ENCODE measurements at regions not wholly inside any gene's neighbourhood (a gene's known extent, or its start where the extent isn't known, plus 50 kb on each side); places are given as distances from the start of the nearest gene placed in this dataset.

DNA sequence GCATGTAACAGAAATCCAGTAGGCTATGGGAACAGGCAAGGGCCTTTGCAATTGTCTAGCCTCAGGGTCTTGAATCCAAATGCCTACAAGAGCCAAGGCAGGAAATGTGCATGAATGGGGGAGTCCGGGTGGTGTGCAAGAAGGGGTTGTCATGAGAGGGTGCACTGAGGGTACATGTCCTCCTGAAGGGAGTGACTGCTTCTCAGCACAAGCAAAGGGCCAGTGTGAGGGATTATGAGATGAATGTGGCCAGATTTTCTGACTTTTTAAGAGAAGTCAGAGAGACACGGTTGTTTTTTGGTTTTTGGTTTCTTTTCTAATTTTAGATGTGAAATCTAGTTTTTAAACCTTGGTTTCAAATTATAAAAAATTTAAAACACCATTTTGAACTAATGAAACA is 76.5 kb upstream of the LSM6 start:
- WGBS (ENCODE audit: missing lambda C conversion rate): 13% methylated on average over 2 of the region's 2 CpGs
- no peak for DNase-seq (ENCODE audit: low read depth in 1 of 2, low spot score in 1 of 2)
- ChIA-PET CTCF (interaction anchor here (0.6 kb wide), 1 partner anchor 1860 kb away, joined by 3 read pairs; no protein-coding TSS in a partner anchor), POLR2A (no interaction called here)
- Histone ChIP-seq H3K4me3 (no peak overlapping the region), H3K4me2 (no peak overlapping the region), H3K4me1 (no peaks in the 10 kb centered on the region), H3K27ac (no peak overlapping the region), H3K9me3 (no peaks in the 10 kb centered on the region)
- no peak for FAIRE-seq
- TF ChIP-seq, protein P1, sequence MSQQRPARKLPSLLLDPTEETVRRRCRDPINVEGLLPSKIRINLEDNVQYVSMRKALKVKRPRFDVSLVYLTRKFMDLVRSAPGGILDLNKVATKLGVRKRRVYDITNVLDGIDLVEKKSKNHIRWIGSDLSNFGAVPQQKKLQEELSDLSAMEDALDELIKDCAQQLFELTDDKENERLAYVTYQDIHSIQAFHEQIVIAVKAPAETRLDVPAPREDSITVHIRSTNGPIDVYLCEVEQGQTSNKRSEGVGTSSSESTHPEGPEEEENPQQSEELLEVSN (IDR thresholded peaks at IDR 0.05; ENCODE audit: borderline replicate concordance, low read depth): no peak
- TF ChIP-seq KDM5A (IDR thresholded peaks at IDR 0.05) (no peak), MYC (IDR thresholded peaks at IDR 0.05; ENCODE audit: borderline replicate concordance, low read length) (no peak), KDM1A (IDR thresholded peaks at IDR 0.05; ENCODE audit: low read depth) (no peak), TFCP2L1 (CRISPR knock-in tag; IDR thresholded peaks at IDR 0.05) (no peak), HEYL (CRISPR knock-in tag; IDR thresholded peaks at IDR 0.05) (no peak)
- ATAC-seq: no peak

DNA sequence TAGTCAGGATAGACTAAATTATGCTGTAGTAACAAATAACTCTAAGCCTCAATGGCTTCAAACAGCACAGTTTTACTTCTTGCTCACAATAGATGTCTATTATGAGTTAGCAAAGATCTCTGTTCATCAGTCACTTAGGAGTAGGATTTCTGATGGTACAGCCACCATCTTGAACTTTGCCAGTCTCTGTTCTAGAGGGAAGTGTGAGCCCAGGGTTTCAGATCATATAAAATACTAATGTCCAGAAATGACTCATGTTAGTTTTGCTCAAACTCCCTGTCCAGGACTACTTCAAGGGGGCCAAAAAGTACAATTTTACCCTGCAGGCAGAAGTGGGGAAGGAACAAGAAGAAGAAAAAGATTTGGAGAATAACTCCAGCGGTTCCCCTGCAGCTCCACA is 77.1 kb upstream of the LSM6 start:
- Histone ChIP-seq H3K27ac (no peak overlapping the region), H3K4me1 (no peaks in the 10 kb centered on the region), H3K4me3 (no peak overlapping the region), H3K4me2 (no peak overlapping the region), H3K9me3 (no peaks in the 10 kb centered on the region)
- FAIRE-seq: no peak
- TF ChIP-seq MAFK (IDR thresholded peaks at IDR 0.05; ENCODE audit: partially characterized antibody) (no peak), RFX5 (IDR thresholded peaks at IDR 0.05) (no peak), EHMT2 (IDR thresholded peaks at IDR 0.05; ENCODE audit: low read depth) (no peak), POLR2A (IDR thresholded peaks at IDR 0.05; ENCODE audit: low read length) (no peak), CEBPB (IDR thresholded peaks at IDR 0.05) (no peak)
- POLR2A ChIA-PET: no interaction called here
- DNase-seq (ENCODE audit: low read depth in 1 of 2, low spot score in 1 of 2): no peak
- CTCF ChIA-PET: no interaction called here
- WGBS (ENCODE audit: missing lambda C conversion rate): 23% methylated on average over 1 of the region's 1 CpG
- no peak for ATAC-seq

DNA sequence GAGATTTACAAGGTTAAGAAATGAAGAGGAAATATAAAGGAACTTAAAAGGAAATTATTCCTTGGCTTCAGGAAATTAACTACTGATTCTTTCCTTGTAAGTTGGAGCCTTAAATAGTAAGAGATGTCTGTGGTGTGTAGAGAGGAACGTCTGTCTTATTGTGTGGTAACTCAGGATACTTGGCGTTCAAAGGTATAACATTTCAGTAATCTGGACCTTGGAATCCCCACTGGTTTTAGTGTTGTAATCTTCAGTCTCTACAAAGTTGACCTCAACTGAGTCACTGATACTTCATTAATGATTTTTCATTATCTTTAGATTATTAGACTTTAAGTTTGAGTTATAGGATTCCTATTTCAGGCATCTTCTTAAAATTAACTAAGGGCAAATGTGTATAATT is 79.1 kb upstream of the LSM6 start:
- Histone ChIP-seq H3K4me2 (no peak overlapping the region), H3K9me3 (no peaks in the 10 kb centered on the region), H3K27ac (no peak overlapping the region), H3K4me3 (no peak overlapping the region), H3K4me1 (no peaks in the 10 kb centered on the region)
- POLR2A ChIA-PET: no interaction called here
- FAIRE-seq (no peak), ATAC-seq (no peak), DNase-seq (ENCODE audit: low read depth in 1 of 2, low spot score in 1 of 2) (no peak)
- TF ChIP-seq ESRRA (IDR thresholded peaks at IDR 0.05; ENCODE audit: borderline replicate concordance, low read length): no peak
- no peak for TF ChIP-seq JUNB (IDR thresholded peaks at IDR 0.05)
- TF ChIP-seq, protein P2, sequence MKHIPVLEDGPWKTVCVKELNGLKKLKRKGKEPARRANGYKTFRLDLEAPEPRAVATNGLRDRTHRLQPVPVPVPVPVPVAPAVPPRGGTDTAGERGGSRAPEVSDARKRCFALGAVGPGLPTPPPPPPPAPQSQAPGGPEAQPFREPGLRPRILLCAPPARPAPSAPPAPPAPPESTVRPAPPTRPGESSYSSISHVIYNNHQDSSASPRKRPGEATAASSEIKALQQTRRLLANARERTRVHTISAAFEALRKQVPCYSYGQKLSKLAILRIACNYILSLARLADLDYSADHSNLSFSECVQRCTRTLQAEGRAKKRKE (CRISPR knock-in tag; IDR thresholded peaks at IDR 0.05; ENCODE audit: low read depth): no peak
- no peak for TF ChIP-seq RAD21 (conservative IDR thresholded peaks at IDR 0.05 in 1 of 2, IDR thresholded peaks at IDR 0.05 in 1 of 2)
- no peak for TF ChIP-seq PHF8 (IDR thresholded peaks at IDR 0.05; ENCODE audit: borderline replicate concordance, low read depth)
- CTCF ChIA-PET: interaction anchor here (1.5 kb wide), 1 partner anchor 10 kb away, joined by 4 read pairs; no protein-coding TSS in a partner anchor
- 44% methylated on average over 2 of the region's 2 CpGs for WGBS (ENCODE audit: missing lambda C conversion rate)

DNA sequence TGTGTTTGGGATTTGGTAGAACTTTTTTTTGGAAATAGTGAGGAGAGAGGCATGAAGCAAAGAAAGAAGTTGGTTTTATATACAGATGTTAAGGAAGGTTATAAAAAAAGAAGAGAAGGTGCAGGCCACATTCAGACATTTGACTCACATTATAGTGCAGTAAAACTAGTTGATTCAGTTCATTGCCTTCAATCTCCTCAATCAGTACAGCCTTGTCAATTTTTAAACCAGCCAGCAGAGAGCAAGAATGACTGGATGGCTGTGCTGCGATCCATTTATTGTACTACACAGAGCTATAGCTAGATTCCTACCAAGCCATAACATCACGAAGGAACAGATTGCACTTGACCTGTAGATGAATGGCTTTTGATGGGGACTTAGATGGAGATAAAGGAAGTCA is 79.7 kb upstream of the LSM6 start:
- FAIRE-seq (no peak), DNase-seq (ENCODE audit: low read depth in 1 of 2, low spot score in 1 of 2) (no peak), ATAC-seq (no peak)
- ChIA-PET POLR2A (no interaction called here), CTCF (interaction anchor here (1.5 kb wide), 1 partner anchor 9 kb away, joined by 4 read pairs; no protein-coding TSS in a partner anchor)
- Histone ChIP-seq H3K4me1 (no peaks in the 10 kb centered on the region), H3K27ac (no peak overlapping the region), H3K4me2 (no peak overlapping the region), H3K4me3 (no peak overlapping the region), H3K9me3 (no peaks in the 10 kb centered on the region)
- TF ChIP-seq, protein P3, sequence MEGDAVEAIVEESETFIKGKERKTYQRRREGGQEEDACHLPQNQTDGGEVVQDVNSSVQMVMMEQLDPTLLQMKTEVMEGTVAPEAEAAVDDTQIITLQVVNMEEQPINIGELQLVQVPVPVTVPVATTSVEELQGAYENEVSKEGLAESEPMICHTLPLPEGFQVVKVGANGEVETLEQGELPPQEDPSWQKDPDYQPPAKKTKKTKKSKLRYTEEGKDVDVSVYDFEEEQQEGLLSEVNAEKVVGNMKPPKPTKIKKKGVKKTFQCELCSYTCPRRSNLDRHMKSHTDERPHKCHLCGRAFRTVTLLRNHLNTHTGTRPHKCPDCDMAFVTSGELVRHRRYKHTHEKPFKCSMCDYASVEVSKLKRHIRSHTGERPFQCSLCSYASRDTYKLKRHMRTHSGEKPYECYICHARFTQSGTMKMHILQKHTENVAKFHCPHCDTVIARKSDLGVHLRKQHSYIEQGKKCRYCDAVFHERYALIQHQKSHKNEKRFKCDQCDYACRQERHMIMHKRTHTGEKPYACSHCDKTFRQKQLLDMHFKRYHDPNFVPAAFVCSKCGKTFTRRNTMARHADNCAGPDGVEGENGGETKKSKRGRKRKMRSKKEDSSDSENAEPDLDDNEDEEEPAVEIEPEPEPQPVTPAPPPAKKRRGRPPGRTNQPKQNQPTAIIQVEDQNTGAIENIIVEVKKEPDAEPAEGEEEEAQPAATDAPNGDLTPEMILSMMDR (IDR thresholded peaks at IDR 0.05): no peak
- no peak for TF ChIP-seq ZC3H11A (IDR thresholded peaks at IDR 0.05)
- TF ChIP-seq ESRRA (IDR thresholded peaks at IDR 0.05; ENCODE audit: borderline replicate concordance, low read length): no peak
- TF ChIP-seq, protein P4, sequence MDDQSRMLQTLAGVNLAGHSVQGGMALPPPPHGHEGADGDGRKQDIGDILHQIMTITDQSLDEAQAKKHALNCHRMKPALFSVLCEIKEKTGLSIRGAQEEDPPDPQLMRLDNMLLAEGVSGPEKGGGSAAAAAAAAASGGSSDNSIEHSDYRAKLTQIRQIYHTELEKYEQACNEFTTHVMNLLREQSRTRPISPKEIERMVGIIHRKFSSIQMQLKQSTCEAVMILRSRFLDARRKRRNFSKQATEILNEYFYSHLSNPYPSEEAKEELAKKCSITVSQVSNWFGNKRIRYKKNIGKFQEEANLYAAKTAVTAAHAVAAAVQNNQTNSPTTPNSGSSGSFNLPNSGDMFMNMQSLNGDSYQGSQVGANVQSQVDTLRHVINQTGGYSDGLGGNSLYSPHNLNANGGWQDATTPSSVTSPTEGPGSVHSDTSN (IDR thresholded peaks at IDR 0.05): no peak
- no peak for TF ChIP-seq MYC (IDR thresholded peaks at IDR 0.05; ENCODE audit: borderline replicate concordance, low read length)
- TF ChIP-seq, protein P5, sequence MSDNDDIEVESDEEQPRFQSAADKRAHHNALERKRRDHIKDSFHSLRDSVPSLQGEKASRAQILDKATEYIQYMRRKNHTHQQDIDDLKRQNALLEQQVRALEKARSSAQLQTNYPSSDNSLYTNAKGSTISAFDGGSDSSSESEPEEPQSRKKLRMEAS (IDR thresholded peaks at IDR 0.05): no peak
- WGBS (ENCODE audit: missing lambda C conversion rate): 50% methylated on average over 2 of the region's 2 CpGs

All from A549 (cell line).